Stimulated activated CD8-positive, alpha-beta memory T cell treated with anti-CD3 and anti-CD28 coated beads, Interleukin-15, amount 100 ng/mL, for 1 hour (primary cell): ENCODE measurements at regions not wholly inside any gene's neighbourhood (a gene's known extent, or its start where the extent isn't known, plus 50 kb on each side); places are given as distances from the start of the nearest gene placed in this dataset.
"Not testable (repeated sequence)": the region's sequence is repeated elsewhere in the genome, so short reads cannot be mapped to it uniquely, and the experiment has no call there.

ENCODE experiments used
- DNase-seq: peaks from one replicate; pipeline ENCODE4 v3.0.0-alpha.2; 2020; ENCODE audit warnings: low read depth

DNA sequence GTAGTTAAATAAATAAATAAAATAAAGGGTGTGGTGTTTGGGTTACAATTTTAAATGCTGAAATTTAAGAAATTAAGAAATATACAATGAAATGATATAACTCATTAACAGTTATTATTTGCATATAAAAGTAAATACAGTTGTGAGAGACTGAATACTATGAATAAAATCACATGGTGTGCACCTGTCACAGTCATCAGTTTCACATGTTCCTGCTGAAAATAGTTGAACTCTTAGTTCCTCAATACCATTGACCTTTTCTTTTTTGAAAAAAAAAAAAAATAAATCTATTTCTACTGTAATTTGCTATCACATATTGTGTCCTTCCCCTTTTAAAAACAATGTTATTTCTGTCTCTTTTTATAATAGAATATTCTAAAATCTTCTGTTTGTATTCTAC lies 130.9 kb upstream of the CHD1 start:
- DNase-seq: no peak

DNA sequence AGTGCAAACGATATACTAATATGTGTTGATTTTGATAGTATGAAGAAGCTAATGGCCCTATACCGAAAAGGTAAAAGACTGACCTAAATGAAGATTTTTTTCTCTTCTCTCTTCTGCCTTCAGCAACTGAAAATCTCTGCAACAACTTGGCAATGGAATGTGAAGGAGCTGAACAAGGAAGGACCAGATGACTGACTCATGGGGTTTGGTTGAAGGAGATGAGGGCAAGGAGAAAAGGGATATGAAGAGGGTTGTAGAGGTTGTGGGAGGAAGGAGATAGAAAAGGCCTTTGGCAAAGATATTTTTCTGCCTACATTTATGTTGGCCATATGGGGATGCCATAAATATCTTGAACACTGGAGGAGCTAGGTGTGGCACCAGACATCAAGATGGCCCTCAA lies 129.7 kb upstream of the CHD1 start:
- DNase-seq: no peak

GRCh38 chr5:99054972-99055371 lies 126.2 kb upstream of the CHD1 start:
- no peak for DNase-seq

DNA sequence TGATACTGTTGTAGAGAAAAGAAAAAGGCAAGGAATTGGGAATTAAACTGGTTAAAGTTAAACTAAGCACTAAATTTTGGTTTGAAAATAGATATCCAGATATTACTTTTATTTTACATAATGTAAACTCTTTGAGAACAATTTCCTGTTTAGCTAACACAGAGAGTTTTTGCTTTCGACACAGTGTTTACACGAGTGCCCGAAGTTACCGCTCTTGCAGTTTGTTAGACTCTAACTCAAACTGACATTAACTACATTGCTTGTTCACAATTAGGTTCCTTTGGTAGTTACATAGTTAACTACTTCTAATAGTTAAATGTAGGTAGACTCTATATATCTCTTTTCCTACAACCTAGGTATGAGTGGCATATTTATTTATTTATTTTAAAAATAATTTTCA lies 117.1 kb upstream of the CHD1 start:
- DNase-seq: no peak

- DNase-seq: not testable (repeated sequence)
Measured at GRCh38 chr5:99043257-99043656, 114.5 kb upstream of the CHD1 start.

DNA sequence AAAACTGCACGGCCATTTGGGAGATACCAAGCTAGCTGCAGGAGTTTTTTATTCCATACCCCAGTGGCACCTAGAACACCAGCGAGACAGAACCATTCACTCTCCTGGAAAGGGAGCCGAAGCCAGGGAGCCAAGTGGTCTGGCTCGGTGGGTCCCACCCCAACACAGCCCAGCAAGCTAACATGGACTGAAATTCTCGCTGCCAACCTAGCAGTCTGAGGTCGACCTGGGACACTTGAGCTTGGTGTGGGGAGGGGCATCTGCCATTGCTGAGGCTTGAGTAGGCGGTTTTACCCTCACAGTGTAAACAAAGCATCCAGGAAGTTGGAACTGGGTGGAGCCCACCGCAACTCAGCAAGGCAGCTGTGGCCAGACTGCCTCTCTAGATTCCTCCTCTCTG lies 108.9 kb upstream of the CHD1 start:
- DNase-seq: peak; percentile 19

DNA sequence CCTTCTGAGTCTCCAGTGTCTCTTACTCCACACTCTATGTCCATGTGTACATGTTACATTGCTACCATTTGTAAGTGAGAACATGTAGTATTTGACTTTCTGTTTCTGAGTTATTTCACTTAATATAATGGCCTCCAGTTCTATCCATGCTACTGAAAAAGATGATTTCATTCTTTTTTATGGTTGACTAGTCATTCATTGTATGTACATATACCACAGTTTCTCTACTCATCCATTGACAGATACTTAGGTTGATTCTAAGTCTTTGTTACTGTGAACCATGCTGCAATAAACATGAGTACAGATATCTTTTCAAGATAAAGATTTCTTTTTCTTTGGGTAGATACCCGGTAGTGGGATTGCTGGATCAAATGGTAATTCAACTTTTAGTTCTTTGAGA lies 107.1 kb upstream of the CHD1 start:
- DNase-seq: no peak

- DNase-seq: no peak
Measured at GRCh38 chr5:99034336-99034735, 105.5 kb upstream of the CHD1 start.

DNA sequence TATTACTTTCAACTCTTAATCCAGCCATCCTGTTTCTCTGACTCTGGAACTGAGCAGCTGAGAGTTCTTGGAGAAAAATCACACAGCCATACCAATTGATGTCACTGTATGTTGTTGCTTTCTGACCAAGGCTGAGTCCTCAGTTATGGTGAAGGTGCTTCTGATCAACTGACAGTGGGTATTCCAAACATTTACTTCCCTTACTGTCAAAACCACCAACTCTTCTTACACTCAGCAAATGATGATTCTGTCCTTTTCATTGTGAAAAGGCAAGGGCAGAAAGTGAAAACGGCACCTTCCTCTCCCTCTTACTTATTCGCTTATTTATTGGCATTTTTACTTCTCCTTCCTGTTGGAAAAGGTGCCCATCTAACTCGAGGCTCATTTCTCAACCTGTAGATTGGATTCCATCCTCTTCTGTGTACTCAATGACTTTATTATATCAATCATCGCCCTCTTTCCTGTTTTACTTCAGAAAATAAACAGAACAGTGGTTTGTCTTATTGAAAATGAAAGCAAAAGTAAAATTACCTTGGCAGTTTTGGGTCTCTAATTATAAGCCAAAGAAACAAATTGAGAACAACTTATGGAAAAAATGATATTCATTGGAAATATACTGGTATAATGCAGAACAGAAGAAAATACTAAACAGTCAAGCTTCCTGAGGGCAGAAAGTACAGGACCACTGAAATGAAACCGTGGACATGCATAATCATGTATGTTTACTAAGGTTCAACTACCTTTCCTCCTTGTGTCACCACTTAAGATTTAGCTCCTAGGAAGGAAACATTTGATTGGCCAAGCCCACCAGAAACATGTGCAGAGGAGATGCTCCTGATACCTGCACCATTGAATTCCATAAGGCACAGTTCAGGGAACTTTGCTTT lies 104.5 kb upstream of the CHD1 start:
- no peak for DNase-seq

DNA sequence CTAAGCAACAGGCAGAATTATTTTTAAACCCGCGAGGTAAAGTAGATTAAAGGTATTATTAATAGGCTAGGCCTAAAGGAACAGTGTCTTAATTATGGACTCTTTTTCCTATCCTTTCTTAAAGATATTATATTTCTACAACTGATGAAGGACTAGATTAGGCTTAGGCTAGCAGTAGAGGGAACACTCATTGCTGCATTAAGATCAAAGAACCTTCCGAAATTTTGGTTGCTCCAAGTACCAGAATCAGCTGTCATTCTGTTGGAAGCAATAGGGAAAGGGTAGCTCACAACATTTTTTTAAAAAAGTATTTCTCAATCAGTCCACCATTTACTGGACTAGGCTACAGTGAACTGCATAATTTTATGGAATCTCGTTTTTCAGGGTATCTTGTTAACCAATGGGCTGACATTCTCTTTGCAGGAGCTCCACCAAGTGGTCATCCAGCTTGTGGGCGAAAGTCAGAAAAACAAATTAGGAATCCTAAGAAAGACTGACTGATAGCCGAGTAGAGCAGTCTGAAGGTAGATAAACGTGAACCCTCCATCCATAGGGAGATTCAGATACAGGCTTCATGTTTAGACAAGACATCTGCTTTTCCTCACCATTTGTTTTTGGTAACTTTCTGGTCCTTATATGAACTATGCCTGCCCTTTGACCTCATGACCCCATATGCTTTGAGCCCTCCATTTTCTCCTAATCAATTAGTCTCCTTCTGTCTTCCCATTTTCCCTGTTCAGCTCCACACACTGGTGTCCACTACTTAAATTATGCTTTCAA lies 103.6 kb upstream of the CHD1 start:
- DNase-seq: no peak

DNA sequence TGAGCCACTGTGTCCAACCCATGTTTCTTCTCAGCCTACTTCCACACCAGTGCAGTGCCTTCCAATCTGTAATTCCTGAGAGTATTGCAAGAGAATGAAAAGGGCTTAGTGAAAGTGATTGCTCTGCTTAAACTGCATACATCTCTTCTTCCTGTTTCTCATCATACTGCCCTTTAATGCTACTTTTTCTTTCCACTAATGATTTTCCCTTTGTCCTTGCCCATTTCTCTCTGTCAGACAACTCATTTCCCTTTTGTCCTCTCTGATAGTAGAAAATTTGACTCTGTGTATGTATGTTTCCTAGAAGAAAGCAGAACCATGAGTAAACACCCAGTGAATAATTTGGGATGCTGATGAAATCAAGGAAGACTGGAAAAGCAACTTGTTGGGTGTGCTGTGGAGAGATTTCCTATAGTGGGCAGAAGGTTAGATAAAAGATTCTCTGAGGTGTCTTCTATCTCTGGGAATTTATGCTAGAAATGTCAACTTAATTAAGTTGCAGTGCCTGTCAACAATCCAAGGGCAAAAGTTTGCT lies 102.2 kb upstream of the CHD1 start:
- no peak for DNase-seq

- DNase-seq: no peak
Measured at GRCh38 chr5:99029172-99029571, 100.4 kb upstream of the CHD1 start.

DNA sequence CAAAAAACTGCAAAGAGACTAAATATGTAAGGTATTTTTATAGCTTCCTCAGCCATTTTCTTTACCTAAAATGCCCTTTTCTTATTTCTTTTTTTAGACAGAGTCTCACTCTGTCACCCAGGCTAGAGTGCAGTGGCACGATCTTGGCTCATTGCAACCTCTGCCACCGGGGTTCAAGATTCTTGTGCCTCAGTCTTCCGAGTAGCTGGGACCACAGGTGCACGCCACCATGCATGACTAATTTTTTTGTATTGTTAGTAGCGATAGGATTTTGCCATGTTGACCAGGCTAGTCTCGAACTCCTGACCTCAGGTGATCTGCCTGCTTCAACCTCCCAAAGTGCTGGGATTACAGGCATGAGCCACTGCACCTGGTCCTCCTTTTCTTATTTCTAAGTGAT lies 99.4 kb upstream of the CHD1 start:
- not testable (repeated sequence) for DNase-seq

- DNase-seq: no peak
Measured at GRCh38 chr5:99025298-99026045, 96.7 kb upstream of the CHD1 start.

- DNase-seq: no peak
Measured at GRCh38 chr5:99023330-99023729, 94.5 kb upstream of the CHD1 start.

- DNase-seq: no peak
Measured at GRCh38 chr5:99022250-99022649, 93.4 kb upstream of the CHD1 start.

GRCh38 chr5:99020698-99021048 lies 91.9 kb upstream of the CHD1 start:
- no peak for DNase-seq

DNA sequence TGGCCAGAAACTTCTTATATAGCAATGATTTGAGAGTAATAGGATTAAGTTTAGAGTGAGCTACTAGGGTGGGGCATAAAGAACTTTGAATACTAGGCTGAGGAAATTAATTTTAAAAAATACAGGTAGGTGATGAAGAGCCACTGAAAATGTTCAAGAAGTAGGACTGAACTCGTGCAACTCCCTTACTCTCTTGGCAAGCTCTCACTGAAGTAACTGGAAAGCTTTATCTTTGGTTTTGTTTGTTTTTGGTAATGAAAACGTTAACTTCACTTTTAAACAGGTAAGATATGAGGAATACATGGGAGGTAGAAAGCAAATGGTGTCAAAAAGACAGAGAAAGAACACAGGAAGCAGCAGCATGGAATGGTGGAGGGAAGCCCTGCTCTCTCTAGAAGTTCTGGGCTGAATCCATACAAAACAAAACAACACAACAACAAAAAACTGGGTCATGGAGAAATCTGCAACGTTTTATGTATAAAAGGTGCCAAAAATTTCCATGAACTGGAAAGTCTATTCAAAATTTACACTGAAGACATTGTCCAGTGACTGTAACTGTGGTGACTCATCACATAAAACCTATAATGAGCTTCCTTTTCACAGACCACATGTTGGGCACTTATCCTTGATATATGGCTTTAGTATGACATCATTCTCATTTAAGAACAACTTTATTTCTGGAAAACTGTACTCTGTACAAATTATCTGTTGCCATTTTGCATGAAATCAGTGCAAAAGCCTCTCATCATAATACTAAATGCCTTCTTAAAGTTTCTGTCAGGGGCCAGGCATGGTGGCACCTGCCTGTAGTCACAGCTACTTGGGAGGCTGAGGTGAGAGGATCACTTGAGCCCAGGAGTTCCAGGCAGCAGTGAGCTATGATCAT lies 91.2 kb upstream of the CHD1 start:
- no peak for DNase-seq

DNA sequence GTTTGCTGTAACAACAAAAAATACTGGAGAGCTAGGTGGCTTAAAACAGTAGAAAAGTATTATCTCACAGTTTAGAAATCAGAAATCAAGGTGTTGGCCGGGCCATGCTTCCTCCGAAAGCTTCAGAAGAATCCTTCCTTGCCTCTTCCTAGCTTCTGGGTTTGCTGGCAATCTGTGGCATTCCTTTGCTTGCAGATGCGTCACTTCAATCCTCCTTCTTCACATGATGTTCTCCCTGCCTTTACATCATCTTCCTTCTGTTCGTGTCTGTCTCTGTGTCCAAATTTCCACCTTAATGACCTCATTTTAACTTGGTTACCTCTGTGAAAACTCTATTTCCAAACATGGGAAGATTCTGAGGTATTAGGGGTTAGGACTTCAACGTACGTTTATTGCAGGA lies 90.4 kb upstream of the CHD1 start:
- no peak for DNase-seq

GRCh38 chr5:99010294-99010693 lies 81.5 kb upstream of the CHD1 start:
- DNase-seq: no peak

GRCh38 chr5:99008009-99008408 lies 79.2 kb upstream of the CHD1 start:
- DNase-seq: not testable (repeated sequence)
